ENCODE measurements at regions not wholly inside any gene's neighbourhood (a gene's known extent, or its start where the extent isn't known, plus 50 kb on each side); places are given as distances from the start of the nearest gene placed in this dataset.

DNA sequence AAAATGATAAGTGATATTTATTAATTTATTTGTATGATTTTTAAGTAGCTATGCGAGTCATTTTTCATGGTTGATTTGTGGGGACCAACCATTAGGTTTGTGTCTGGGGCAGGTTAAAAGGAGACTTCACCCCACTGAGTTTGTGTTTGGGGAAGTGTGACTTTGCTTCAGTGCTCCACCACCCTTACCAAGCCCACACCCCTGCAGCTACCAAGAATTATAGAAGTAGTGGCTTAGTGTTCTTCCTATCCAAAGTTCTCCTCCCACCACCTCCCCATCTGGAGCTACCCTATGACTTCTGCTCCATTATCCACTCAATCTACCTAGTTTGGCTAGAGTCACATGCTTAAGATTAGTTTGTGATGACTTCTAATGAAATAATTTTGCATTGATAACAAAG is 182.1 kb upstream of the ZEB2 start:
- TF ChIP-seq, protein P1, sequence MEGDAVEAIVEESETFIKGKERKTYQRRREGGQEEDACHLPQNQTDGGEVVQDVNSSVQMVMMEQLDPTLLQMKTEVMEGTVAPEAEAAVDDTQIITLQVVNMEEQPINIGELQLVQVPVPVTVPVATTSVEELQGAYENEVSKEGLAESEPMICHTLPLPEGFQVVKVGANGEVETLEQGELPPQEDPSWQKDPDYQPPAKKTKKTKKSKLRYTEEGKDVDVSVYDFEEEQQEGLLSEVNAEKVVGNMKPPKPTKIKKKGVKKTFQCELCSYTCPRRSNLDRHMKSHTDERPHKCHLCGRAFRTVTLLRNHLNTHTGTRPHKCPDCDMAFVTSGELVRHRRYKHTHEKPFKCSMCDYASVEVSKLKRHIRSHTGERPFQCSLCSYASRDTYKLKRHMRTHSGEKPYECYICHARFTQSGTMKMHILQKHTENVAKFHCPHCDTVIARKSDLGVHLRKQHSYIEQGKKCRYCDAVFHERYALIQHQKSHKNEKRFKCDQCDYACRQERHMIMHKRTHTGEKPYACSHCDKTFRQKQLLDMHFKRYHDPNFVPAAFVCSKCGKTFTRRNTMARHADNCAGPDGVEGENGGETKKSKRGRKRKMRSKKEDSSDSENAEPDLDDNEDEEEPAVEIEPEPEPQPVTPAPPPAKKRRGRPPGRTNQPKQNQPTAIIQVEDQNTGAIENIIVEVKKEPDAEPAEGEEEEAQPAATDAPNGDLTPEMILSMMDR (IDR thresholded peaks at IDR 0.05) = no peak
- no peak for TF ChIP-seq POLR2A (IDR thresholded peaks at IDR 0.05)
